ENCODE measurements at regions not wholly inside any gene's neighbourhood (a gene's known extent, or its start where the extent isn't known, plus 50 kb on each side); places are given as distances from the start of the nearest gene placed in this dataset.

DNA sequence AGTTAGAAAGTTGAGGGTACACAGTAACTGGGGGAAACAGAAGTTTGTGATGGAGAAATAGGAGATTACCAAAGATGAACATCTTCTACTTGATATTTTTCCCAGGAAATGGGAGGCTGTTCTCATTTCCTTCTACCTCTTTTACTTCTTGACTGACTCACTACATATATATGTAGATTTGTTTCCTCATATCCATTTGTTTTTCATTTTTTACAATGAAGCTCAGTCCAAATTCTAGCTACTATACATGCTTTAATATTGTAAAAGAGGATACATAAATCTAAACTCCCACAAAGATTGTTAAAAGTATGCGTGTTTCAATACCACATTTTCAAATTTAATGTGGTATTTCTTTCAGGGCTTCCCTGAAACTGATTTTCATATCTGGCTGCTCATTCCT lies 366.6 kb upstream of the NCAM2 start:
- no peak for ATAC-seq (replicated peaks in 1 of 2)
- Mint-ChIP-seq H3K27ac (no peak overlapping the region), H3K4me3 (no peak overlapping the region)

GRCh38 chr21:20639026-20639425 lies 359.2 kb upstream of the NCAM2 start:
- Mint-ChIP-seq H3K36me3 (ENCODE audit: insufficient read depth in 2 of 2) (no peaks in the 10 kb centered on the region), H3K27me3 (ENCODE audit: low read depth) (no peaks in the 10 kb centered on the region), H3K27ac (no peak overlapping the region), H3K4me1 (ENCODE audit: low read depth) (no peaks in the 10 kb centered on the region), H3K4me3 (no peak overlapping the region), H3K9me3 (peaks cover 5 to 13% of the 10 kb centered on the region in 2 donors)
- ATAC-seq (replicated peaks in 1 of 2) (no peak), DNase-seq (no peak)

More for the DNA sequence above, 366.6 kb upstream of the NCAM2 start:
- no peaks in the 10 kb centered on the region for H3K27me3 Mint-ChIP-seq (ENCODE audit: low read depth)
- no peak for DNase-seq
- H3K4me1 Mint-ChIP-seq (ENCODE audit: low read depth) = no peaks in the 10 kb centered on the region
- H3K9me3 Mint-ChIP-seq = peaks cover 0 to 6% of the 10 kb centered on the region in 2 donors
- H3K36me3 Mint-ChIP-seq (ENCODE audit: insufficient read depth in 2 of 2) = no peaks in the 10 kb centered on the region

DNA sequence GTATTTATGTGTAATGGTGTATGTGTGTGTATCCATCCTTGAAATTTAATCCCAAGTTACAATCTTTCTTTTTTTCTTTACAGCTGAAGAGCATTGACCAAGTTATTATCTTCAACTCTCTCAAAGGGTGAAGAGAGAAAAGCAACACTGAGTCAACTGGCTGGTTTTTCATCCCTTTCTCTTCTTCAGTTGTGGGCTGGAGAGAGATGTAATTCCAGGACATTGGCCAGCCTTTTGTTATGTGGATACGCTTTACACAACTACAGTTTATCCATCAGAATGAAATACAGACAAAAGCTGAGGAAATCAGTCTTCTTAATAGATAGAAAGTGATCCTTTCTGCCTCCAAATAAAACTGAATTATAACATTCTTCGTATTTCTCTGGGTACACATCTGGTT lies 357.0 kb upstream of the NCAM2 start:
- H3K36me3 Mint-ChIP-seq (ENCODE audit: insufficient read depth in 2 of 2) = no peaks in the 10 kb centered on the region
- no peak for ATAC-seq (replicated peaks in 1 of 2)
- no peaks in the 10 kb centered on the region for H3K4me1 Mint-ChIP-seq (ENCODE audit: low read depth)
- no peak for DNase-seq
- peaks cover 2 to 15% of the 10 kb centered on the region in 2 donors for H3K9me3 Mint-ChIP-seq
- H3K27ac Mint-ChIP-seq = no peak overlapping the region
- no peaks in the 10 kb centered on the region for H3K27me3 Mint-ChIP-seq (ENCODE audit: low read depth)
- H3K4me3 Mint-ChIP-seq = no peak overlapping the region

DNA sequence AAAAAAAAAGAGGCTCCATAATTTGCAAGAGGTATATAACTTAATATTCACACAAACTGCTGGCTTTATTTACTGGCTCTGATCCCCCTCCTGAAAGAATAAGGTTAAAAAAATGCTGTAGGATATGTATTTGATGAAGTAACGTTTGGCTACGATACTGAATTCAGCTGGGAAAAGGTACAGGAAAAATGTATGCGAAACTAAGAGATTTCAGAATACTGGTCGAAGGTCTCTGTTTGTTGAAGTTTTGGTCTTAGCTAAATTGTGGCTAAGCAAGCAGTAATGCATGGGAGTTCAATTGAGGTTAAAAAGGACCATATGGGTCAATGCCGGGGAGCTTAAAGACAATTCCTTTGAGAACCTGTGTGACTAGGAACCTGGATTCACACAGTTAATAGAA lies 355.5 kb upstream of the NCAM2 start:
- H3K36me3 Mint-ChIP-seq (ENCODE audit: insufficient read depth in 2 of 2) = no peaks in the 10 kb centered on the region
- no peak for DNase-seq
- no peak for ATAC-seq (replicated peaks in 1 of 2)
- peaks cover 2 to 13% of the 10 kb centered on the region in 2 donors for H3K9me3 Mint-ChIP-seq
- no peaks in the 10 kb centered on the region for H3K4me1 Mint-ChIP-seq (ENCODE audit: low read depth)
- H3K27me3 Mint-ChIP-seq (ENCODE audit: low read depth) = no peaks in the 10 kb centered on the region
- no peak overlapping the region for H3K27ac Mint-ChIP-seq
- no peak overlapping the region for H3K4me3 Mint-ChIP-seq

DNA sequence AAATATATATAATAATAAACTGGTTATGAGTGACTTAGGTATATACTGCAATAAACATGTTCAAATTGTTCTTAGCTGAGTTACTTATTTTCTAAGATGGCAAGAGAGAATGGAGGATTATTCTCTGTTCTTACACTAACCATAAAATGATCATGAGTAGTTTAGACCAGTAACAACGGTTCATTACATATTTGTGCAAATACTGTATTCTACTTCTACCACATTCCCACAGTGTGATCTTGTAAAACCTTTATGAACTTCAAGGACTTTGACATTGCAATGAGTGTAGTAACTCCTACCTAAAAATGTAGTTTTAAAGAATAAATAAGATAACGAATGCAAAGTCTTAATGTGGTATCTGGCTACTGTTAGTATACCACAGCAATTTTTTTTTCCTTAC lies 353.7 kb upstream of the NCAM2 start:
- Mint-ChIP-seq H3K4me1 (ENCODE audit: low read depth) (no peaks in the 10 kb centered on the region), H3K27ac (no peak overlapping the region), H3K4me3 (no peak overlapping the region), H3K27me3 (ENCODE audit: low read depth) (no peaks in the 10 kb centered on the region), H3K36me3 (ENCODE audit: insufficient read depth in 2 of 2) (no peaks in the 10 kb centered on the region), H3K9me3 (peaks cover 3 to 8% of the 10 kb centered on the region in 2 donors)
- no peak for DNase-seq
- ATAC-seq (replicated peaks in 1 of 2) = no peak

GRCh38 chr21:20645344-20645743 lies 352.9 kb upstream of the NCAM2 start:
- no peak overlapping the region for H3K4me3 Mint-ChIP-seq
- DNase-seq (no peak), ATAC-seq (replicated peaks in 1 of 2) (no peak)
- no peaks in the 10 kb centered on the region for H3K4me1 Mint-ChIP-seq (ENCODE audit: low read depth)
- H3K36me3 Mint-ChIP-seq (ENCODE audit: insufficient read depth in 2 of 2) = no peaks in the 10 kb centered on the region
- peaks cover 4 to 8% of the 10 kb centered on the region in 2 donors for H3K9me3 Mint-ChIP-seq
- no peaks in the 10 kb centered on the region for H3K27me3 Mint-ChIP-seq (ENCODE audit: low read depth)
- H3K27ac Mint-ChIP-seq = no peak overlapping the region

DNA sequence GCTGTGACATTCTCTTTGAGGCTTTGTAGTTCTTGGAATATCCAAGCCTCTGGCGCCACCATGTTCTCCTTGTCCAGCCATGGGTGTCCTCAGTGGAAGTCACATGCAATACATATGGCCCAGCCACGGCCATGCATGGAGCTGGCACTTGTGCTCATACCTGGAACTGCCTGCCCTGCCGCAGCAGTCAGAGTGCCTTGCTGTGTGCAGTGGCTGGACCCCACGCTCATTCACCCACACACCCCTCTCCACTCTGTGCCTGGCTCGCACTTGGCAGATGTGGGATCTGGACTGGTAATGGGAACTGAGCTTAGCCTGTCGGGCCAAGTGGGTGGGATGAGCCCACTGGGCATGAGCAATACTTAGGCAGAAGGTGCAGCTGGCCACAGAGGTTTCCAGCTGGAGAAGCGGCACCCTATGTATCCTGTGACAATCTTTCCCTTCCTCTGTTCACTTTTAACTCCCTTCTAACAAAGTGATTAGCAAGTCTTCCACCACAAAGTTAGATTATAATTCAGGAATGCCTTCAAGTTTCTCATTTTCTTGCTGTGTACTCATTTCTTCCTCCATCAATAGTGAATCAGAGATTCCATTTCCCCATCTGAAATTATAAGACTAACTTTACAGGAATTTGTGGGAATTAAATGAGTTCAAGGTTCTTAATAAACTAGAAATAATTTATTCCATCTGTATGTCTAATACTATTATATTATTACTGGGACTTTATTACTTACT lies 351.6 kb upstream of the NCAM2 start:
- Mint-ChIP-seq H3K9me3 (peaks cover 4 to 8% of the 10 kb centered on the region in 2 donors), H3K27ac (no peak overlapping the region), H3K4me3 (no peak overlapping the region), H3K4me1 (ENCODE audit: low read depth) (no peaks in the 10 kb centered on the region), H3K36me3 (ENCODE audit: insufficient read depth in 2 of 2) (no peaks in the 10 kb centered on the region), H3K27me3 (ENCODE audit: low read depth) (no peaks in the 10 kb centered on the region)
- ATAC-seq (replicated peaks in 1 of 2) (no peak), DNase-seq (no peak)

DNA sequence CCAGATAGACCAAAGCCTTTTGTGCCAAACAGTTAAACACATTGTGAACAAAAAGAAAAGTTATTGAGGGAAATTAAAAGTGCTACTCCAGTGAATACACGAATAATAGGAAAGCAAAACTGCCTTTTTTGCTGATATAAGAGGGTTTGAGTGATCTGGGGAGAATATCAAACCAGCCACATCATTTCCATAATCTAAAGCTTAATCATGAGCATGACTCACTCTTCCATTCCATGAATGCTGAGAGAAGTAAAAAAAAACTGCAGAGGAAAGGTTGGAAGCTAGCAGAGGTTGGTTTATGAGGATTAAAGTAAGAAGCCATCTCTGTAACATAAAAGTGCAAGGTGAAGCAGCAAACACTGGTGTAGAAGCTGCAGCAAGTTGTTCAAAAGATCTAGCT lies 350.6 kb upstream of the NCAM2 start:
- H3K4me1 Mint-ChIP-seq (ENCODE audit: low read depth) = no peaks in the 10 kb centered on the region

DNA sequence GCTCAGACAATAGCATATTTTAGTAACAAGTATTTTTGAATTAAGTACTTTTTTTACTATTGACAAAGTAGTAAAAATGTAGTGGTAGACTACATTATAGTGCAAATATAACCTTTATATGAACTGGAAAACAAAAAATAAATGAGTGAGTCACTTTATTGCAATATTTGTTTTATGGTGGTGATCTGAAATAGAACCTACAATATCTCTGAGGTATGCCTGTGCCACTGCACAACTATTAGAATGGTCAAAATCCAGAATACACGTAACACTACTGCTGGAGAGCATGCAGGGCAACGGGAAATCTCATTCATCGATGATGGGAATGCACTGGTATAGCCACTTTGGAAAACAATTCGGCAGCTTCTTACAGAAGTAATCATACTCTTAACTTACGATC lies 349.0 kb upstream of the NCAM2 start:
- H3K4me1 Mint-ChIP-seq (ENCODE audit: low read depth) = no peaks in the 10 kb centered on the region
- no peak overlapping the region for H3K4me3 Mint-ChIP-seq
- peaks cover 3 to 4% of the 10 kb centered on the region in 2 donors for H3K9me3 Mint-ChIP-seq
- no peak for DNase-seq
- no peak overlapping the region for H3K27ac Mint-ChIP-seq
- no peak for ATAC-seq (replicated peaks in 1 of 2)
- no peaks in the 10 kb centered on the region for H3K27me3 Mint-ChIP-seq (ENCODE audit: low read depth)
- no peaks in the 10 kb centered on the region for H3K36me3 Mint-ChIP-seq (ENCODE audit: insufficient read depth in 2 of 2)

More for the DNA sequence above, 350.6 kb upstream of the NCAM2 start:
- H3K36me3 Mint-ChIP-seq (ENCODE audit: insufficient read depth in 2 of 2) = no peaks in the 10 kb centered on the region
- DNase-seq (no peak), ATAC-seq (replicated peaks in 1 of 2) (no peak)
- no peak overlapping the region for H3K4me3 Mint-ChIP-seq
- H3K9me3 Mint-ChIP-seq = peaks cover 4 to 8% of the 10 kb centered on the region in 2 donors
- no peaks in the 10 kb centered on the region for H3K27me3 Mint-ChIP-seq (ENCODE audit: low read depth)
- H3K27ac Mint-ChIP-seq = no peak overlapping the region

- Mint-ChIP-seq H3K4me3 (no peak overlapping the region), H3K9me3 (peaks cover 0 to 4% of the 10 kb centered on the region in 2 donors), H3K27ac (no peak overlapping the region), H3K27me3 (ENCODE audit: low read depth) (no peaks in the 10 kb centered on the region), H3K4me1 (ENCODE audit: low read depth) (no peaks in the 10 kb centered on the region), H3K36me3 (ENCODE audit: insufficient read depth in 2 of 2) (no peaks in the 10 kb centered on the region)
- ATAC-seq (replicated peaks in 1 of 2) = no peak
- no peak for DNase-seq
These were observed 345.4 kb upstream of the NCAM2 start for GRCh38 chr21:20652846-20653245.

DNA sequence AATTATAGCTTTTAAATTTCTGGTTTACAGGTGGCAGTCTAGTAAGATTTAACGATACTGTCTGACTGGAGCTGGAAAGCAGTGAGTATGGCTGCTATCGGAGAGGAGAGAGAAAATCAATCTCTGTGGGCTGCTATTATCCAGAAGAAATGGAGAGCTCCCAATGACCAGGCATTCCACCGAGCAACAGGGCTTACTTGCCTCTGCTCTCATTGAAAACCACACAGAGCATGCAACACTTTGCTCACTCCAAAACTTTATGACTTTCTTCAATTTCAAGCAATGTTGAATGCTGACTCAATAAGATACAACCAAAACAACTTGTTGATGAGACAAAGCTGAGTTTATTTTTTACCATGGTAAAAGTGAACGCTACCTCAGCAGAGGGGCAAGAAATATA lies 337.0 kb upstream of the NCAM2 start:
- Mint-ChIP-seq H3K4me1 (ENCODE audit: low read depth) (no peaks in the 10 kb centered on the region), H3K9me3 (peaks cover 5% of the 10 kb centered on the region in 2 donors)

GRCh38 chr21:20661745-20662422 lies 336.3 kb upstream of the NCAM2 start:
- Mint-ChIP-seq H3K9me3 (peaks cover 5 to 7% of the 10 kb centered on the region in 2 donors), H3K27me3 (ENCODE audit: low read depth) (no peaks in the 10 kb centered on the region), H3K27ac (no peak overlapping the region), H3K4me3 (no peak overlapping the region), H3K4me1 (ENCODE audit: low read depth) (no peaks in the 10 kb centered on the region), H3K36me3 (ENCODE audit: insufficient read depth in 2 of 2) (no peaks in the 10 kb centered on the region)
- DNase-seq (no peak), ATAC-seq (replicated peaks in 1 of 2) (no peak)

More for the DNA sequence above, 337.0 kb upstream of the NCAM2 start:
- no peak for DNase-seq
- Mint-ChIP-seq H3K27me3 (ENCODE audit: low read depth) (no peaks in the 10 kb centered on the region), H3K36me3 (ENCODE audit: insufficient read depth in 2 of 2) (no peaks in the 10 kb centered on the region), H3K27ac (no peak overlapping the region), H3K4me3 (no peak overlapping the region)
- ATAC-seq (replicated peaks in 1 of 2) = no peak

GRCh38 chr21:20662514-20662913 lies 335.7 kb upstream of the NCAM2 start:
- H3K36me3 Mint-ChIP-seq (ENCODE audit: insufficient read depth in 2 of 2) = no peaks in the 10 kb centered on the region
- no peaks in the 10 kb centered on the region for H3K4me1 Mint-ChIP-seq (ENCODE audit: low read depth)
- ATAC-seq (replicated peaks in 1 of 2) (no peak), DNase-seq (no peak)
- no peaks in the 10 kb centered on the region for H3K27me3 Mint-ChIP-seq (ENCODE audit: low read depth)
- no peak overlapping the region for H3K27ac Mint-ChIP-seq
- H3K4me3 Mint-ChIP-seq = no peak overlapping the region
- H3K9me3 Mint-ChIP-seq = peaks cover 5 to 7% of the 10 kb centered on the region in 2 donors

- no peak overlapping the region for H3K4me3 Mint-ChIP-seq
- H3K36me3 Mint-ChIP-seq (ENCODE audit: insufficient read depth in 2 of 2) = no peaks in the 10 kb centered on the region
- no peaks in the 10 kb centered on the region for H3K27me3 Mint-ChIP-seq (ENCODE audit: low read depth)
- no peaks in the 10 kb centered on the region for H3K4me1 Mint-ChIP-seq (ENCODE audit: low read depth)
- ATAC-seq (replicated peaks in 1 of 2) = no peak
- DNase-seq = no peak
- H3K27ac Mint-ChIP-seq = no peak overlapping the region
- H3K9me3 Mint-ChIP-seq = peaks cover 7 to 12% of the 10 kb centered on the region in 2 donors
These were observed 330.3 kb upstream of the NCAM2 start for GRCh38 chr21:20667931-20668330.
